Dermis microvascular lymphatic vessel endothelial cell (primary cell): ENCODE measurements at regions not wholly inside any gene's neighbourhood (a gene's known extent, or its start where the extent isn't known, plus 50 kb on each side); places are given as distances from the start of the nearest gene placed in this dataset.
A peak's percentile ranks its signal among the peaks of the same experiment; 100 is the strongest.

ENCODE experiments used
- DNase-seq, 2 donors: peaks; one replicate each; pipeline versions ENCODE4 v3.0.0 to v3.0.0-alpha.2; 2010; ENCODE audit warnings: low read depth in 2 of 2

DNA sequence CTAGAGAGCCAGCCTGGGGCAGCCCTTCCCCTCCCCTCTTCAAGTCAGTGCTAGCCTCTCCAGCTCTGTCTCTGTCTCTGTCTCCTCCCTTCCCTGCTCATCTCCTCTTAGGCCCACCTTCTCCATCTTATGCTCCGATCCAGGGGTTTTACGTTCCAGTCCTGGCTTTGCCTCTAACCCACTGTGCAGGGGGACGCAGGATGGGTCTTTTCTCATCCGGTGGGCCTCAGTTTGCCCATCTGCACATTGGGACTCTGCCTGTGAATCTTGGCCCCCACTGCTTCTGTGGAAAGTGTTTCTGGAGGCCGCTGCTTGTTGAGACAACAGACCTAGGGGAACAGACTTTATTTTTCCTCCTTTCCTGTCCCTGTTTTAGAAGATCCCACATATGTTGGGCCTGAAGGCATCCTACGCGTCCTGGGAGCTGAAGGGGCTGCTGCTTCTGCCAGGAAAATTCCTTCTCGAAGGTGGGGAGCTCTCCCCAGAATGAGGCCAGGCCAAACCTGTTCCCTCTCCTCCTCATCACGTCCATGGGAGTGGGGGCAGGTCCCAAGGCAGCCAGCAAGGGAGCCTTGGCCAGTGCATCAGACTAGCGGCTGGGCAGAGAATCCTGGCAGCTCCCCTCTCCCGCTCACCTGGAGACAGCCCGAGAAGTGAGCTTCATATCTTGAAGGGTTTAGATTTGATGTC lies 99.5 kb upstream of the CSF3R start:
- no peak for DNase-seq

DNA sequence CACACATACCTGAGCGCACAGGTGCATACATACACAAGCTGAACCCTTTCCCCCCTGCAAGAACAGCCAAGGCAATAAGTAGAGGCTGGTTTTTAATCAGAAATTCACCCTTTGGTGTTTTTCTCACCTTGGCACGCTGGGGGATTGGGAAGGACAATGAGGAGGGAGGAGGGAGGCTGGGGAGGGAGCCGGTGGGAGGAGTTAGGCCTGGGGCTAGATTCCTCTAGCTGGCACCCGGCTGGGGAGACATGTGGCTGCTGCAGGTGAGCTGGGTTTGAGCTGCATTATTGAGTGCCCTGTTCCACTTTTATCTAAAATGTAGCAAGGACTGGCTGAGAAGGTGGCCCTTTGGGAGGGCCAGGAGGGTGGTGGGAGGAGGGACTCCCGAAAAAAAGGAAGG lies 97.8 kb upstream of the CSF3R start:
- no peak for DNase-seq

DNA sequence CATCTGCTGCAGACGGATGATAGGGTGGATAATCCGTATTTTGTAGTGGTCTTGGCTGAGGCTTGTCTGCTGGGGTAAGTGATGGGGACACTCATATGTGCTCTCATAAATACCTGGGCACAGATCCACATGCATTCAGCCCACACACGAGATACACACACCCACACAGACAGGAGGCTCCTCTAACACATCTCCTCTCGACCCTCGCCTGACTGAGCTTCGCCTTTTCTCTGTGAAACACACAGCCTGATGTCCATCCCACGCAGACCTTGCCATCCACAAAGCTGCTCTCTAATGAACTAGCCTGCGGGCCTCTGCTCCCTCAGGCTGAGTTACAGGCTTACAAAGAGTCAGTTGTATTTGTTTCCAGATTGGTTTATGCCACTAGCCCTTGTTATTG lies 96.3 kb upstream of the CSF3R start:
- no peak for DNase-seq

DNA sequence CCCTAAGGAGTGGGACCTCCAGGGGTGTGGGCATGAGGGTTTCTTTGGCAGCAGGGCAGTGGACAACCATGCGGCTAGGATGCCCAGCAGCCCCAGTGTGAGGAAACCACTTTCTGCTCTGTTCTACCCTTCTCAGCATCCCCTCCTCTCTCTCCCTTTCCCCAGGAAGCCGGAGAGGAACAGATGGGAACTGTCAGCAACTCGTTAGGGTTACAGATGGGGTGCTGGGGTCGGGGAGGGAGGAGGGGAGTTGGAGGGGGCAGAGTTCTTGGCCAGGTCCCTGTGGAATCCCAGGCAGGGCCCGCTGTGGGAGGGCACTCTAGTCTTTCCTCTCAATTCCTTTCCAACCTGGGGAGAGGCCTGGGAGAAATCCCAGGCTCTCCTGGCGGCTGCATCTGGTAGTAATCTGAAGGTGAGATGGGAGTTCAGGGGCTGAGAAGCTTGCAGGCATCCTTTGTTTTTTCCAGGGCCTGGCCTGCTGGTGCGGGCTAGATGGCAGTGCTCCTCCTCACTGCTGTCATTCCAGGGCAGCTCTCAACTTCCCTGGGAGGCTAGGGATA lies 93.9 kb upstream of the CSF3R start:
- no peak for DNase-seq

DNA sequence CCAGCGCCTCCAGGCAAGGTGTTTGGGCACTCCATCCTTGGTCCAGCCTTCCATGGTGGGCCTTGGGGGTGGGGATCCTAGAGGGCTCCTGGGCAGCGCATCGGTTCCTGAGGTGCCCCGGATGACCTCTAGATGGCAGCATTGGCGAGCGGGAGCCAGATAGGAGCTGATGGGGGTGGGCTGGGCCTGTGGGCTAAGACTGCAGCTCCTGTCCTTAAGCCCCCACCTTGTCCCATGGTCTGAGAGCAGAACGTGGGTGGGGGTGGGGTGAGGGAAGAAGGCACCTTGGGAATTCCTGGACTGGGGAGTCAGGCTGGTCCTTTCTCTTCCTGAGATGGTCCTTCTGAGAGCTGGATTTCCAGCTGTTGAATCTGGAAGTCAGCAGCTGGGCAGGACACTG lies 93.4 kb upstream of the CSF3R start:
- peak in 1 of 2 donors; percentile 52 for DNase-seq

DNA sequence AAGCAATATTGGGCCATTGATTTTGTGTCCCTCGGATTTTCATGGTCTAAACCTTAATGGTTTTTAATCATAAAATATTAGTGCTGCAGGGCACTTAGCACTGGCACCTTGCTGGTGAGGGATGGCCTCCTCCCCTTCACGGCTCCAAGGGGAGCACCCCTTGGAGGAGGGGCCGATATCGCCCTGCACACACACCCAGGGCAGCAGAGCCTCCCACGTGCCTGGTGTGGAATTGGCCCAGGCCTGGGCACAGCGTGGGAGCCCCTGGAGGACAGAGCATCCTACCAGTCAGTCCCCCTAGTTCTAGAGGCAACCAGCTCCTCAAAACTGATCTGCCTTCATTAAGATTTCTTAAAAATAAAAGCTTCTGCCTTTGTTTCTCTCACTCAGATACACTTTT lies 90.7 kb upstream of the CSF3R start:
- DNase-seq: no peak

DNA sequence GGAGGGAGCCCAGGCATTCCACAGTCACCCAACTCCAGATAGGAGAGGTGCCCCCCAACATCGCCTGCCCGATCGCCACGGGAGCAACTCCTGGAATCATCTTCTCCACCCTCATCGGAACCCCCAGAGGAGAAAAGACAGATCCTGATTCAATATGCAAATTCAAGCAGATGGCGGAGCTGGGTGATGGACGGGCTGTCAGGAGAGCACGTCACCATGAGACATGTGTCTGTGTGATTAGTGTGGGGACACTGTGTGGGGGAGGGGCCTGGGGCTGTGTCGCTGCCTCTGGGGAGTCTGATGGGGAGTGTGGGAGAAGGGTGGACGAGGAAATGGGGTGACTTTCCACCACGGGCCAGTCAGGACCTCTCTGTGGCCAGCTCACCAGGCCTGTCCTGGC lies 90.2 kb upstream of the CSF3R start:
- no peak for DNase-seq

DNA sequence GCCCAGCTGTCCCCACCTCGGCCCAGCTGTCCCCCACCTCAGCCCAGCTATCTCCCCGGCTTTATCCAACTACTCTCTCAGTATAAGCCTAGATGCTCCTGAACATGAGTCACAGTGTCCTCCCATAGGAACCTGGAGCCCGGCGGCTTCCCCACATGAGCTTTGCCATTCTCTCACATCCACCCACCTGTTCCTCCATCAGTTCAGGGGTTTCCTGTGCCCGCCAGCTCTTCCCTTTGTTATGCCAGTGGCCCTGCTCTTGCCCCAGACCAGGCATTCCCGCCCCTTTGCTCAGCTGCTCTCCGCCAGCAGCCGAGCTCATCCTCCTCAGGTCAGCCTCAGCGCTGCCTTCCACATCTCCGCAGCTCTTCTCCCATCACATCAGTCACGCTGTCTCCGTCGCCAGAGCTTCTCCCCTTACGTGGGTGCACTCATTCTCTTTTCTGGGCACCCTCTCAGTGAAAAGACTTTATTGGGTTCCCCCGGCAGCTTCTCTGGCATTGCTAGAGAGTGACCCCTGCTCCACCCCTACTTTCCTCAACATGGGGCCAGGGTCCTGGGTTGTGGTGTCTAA lies 89.5 kb upstream of the CSF3R start:
- no peak for DNase-seq

DNA sequence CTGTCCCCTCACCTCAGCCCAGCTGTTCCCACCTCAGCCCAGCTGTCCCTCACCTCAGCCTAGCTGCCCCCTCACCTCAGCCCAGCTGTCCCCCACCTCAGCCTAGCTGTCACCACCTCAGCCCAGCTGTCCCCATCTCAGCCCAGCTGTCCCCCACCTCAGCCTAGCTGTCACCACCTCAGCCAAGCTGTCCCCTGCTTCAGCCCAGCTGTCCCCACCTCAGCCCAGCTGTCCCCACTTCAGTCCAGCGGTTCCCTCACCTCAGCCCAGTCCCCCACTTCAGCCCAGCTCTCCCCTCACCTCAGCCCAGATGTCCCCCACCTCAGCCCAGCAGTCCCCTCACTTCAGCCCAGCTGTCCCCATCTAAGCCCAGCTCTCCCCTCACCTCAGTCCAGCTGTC lies 88.4 kb upstream of the CSF3R start:
- no peak for DNase-seq

DNA sequence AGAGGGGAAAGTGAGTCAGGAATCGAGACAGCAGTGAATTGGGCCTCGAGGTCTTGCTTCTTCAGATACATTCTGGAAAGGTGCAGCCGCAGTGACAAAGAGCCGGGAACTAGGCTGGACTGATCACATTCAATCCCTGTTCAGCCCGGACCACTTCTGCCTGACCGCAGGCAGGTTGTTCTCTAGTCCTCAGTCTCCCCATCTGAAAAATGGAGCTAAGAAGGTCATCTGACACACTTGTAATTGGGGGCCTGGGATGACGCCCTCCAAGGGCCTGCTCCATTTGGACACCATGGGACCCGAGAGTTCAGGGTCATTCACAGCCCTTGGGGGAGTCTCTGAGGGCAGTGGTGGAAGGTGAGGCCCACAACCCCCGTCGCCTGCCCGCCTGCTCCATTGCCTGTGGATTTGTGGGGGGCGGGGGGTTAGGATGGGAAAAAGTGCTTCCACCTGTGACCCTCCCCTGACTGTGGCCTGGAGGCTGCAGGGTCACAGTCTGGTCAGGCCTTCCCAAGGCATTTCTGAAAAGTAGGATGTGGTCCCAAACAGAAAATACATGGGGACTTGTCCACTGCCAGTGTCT lies 87.9 kb upstream of the CSF3R start:
- no peak for DNase-seq

DNA sequence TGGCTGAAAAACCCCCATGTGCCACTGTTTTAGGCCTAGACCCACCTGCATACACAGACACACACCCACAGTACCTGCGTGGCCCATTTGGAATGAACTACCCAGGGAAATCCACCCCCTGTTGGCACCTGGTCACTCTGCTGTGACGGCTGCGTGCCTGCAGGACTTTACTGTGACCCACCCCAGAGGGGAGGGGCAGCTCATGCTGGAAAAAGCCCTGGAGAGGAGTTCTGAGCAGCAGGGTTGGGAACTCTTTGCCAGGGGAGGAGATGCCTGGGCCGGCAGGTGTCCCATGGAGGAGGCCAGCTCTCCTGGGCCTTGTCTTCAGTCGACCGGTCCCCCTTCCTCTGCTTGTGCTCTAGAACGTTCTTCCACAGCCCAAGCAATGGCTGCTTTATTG lies 87.3 kb upstream of the CSF3R start:
- no peak for DNase-seq

DNA sequence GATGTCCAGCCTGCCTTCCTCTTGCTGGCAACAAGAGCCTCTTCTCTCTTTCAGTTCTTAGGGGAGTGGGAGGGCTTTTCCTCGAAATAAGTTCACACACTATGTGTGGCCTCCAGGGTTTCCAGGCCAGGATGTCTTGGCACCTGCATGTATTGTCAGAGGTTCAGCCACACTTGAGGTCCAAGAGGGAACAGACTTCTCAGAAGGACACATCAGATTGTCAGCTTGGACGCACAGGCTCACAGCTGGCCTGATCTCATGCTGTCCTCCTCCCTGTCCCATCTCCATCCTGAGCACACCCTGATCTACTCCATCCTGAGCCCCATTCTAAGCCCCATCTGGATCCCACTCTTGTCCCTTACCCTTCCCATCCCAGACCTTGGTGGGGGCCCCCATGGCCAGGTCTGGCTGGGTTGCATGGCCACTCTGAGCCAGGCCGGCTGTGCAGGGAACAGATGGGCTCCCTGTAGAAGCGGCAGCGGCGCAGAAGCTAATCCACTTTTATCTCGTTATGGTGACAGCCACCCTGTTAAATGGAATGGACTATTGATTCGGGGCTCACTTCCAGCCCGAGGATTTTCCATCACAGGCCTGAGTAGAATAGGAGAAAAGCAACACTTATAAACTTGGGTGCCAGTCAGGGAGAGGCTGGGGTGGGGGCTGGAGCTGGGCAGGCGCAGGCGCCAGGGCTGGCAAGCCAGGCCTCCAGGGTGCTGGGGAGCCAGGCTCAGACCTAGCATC lies 85.1 kb upstream of the CSF3R start:
- no peak for DNase-seq

DNA sequence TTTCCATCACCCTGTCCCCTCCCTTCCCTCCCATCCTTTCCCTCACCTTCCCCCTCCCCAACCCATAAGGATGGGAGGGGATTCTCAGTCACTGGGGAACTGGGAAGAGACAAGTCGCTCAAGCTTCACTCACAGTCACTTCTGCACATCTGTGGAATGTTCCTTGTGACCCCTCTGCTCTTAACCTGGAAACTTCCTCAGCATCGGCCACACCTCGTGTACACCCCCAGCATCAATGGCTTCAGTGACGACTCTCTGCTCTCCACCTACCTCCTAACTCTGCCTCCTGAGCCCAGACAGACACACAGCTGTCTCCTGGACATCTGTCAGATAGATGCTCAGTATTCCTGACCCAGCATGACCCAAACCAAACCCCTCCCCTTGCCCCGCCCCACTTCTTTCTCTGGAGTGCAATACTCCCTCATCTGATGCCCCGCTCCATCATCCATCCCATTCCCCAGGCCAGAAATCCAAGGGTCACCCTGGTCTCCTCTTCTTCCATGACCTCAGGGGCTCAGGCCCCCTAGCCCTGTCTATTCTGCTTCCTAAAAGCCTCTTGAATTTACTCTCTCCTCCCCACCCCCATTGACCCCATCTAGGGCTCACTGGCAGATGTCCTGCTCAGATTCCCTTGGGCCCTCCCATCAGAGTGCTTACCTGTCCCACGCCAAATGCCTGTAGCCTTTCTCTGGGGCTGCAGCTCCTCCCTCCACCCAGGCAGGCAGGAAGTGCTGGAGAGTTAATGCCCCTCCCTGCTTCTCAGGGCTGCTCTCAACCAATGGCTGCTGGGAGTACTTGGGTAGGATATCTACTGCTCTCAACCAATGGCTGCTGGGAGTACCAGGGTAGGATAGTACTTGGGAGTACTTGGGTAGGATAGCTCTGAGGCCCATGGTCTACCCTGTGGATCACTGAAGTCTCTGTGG lies 83.1 kb upstream of the CSF3R start:
- no peak for DNase-seq

DNA sequence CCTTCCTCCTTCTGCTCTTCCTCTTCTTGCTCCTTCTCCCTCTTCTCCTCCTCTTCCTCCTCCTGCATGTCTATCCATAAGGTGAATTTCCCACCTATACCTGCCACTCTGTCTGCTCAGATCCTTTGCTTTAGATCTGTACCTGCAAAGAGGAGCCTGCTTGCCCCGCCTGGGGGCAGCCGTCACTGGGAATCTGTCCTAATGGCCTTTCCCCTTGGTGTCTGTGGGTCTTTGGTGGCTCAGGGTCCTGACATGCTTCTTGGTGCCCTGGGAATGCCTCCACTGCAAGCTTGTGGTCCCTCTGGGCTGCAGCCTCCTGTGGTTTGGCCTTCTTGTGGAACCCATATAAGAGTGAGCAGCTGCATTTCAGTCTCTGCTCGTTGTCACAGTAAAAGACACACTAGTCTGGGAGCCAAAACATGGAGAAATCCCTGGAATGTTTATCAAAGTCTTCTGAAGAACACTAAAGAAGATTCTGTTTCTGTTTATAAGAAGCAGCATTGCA lies 79.5 kb upstream of the CSF3R start:
- DNase-seq: no peak

DNA sequence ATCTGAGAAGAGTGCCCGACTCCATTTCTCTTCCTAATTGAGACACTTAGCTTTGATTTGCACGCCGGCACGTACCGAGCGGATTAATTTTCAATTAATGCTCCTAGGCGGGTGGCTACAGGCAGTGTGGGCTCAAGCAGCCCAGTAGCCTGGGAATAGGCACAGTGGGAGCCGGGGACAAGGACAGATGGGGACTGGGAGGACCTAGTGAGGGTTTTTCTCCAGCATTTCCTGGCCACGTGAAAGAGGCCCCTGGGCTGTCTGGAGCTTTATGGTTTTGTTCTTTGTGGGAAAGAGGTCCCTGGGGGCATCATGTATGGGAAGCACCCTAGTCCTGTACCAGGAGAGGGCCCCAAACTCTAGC lies 78.6 kb upstream of the CSF3R start:
- no peak for DNase-seq

DNA sequence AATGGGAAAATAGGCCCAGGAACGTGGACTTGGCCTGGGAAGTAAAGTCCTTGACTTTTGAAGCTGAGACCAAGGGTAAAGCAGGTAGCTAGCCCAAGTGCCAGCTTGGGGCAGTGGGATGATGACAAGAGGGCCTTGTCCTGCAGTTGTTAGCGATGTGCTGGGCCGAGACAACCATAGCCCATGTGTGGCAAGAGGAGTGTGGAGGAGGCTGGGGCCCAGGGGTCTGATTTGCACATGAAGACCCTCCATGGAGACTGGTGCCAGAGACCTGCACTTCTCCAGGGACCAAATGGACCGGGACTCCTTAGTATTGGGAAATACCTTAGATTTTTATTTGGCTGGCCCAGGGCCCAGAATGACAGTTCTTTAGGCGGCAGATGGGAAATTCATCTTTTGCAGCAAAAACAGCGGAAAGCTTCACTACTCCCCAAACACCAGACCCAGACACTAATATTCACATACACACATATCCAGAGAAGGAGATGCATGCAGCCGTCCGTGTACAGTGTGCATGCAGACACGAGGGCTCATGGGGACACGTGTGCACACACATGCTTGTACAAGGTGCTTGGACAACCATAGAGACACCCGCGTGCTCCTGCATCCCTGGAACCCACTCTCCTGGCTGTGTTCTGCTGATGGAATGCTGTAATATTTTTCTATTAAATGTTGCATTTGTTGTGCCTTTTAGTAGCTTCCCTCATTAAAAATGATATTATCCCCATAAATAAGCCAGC lies 78.1 kb upstream of the CSF3R start:
- no peak for DNase-seq

DNA sequence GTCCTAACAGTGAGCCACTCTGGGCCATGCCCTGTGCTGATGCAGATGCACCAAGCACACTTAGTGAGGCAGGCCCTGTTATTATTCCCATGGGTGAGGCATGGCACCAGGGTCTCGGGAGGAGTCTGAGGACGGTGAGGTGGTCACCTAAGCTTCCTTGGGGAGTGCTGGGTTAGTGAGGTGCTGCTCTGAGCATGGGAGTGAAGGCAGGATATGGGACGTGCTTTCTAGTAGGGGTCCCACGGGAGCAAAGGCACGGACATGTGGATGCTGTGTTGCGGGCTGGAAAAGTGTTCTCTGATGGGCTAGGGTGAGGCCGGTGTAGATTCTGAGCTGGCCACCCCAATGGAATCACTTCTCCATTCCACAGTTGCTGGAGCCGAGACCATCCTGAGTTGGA lies 77.5 kb upstream of the CSF3R start:
- no peak for DNase-seq

DNA sequence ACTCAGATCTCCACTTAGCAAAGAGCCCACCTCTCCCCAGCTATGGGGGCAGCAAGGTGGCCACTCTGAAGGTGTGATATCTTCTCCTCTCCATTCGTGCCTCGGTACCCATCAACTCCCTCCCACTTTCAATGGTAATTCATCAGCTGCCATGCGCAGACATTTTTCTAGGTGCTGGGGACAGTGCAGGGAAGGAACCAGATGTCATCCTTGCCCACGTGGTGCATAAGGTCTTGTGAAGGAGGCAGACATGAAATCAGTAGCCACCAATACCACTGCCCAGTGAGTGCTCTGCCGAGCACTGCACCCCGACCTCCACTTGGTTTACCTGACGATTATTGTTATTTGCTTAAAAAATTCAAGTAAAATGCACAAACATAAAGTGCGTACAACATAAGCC lies 76.3 kb upstream of the CSF3R start:
- no peak for DNase-seq

DNA sequence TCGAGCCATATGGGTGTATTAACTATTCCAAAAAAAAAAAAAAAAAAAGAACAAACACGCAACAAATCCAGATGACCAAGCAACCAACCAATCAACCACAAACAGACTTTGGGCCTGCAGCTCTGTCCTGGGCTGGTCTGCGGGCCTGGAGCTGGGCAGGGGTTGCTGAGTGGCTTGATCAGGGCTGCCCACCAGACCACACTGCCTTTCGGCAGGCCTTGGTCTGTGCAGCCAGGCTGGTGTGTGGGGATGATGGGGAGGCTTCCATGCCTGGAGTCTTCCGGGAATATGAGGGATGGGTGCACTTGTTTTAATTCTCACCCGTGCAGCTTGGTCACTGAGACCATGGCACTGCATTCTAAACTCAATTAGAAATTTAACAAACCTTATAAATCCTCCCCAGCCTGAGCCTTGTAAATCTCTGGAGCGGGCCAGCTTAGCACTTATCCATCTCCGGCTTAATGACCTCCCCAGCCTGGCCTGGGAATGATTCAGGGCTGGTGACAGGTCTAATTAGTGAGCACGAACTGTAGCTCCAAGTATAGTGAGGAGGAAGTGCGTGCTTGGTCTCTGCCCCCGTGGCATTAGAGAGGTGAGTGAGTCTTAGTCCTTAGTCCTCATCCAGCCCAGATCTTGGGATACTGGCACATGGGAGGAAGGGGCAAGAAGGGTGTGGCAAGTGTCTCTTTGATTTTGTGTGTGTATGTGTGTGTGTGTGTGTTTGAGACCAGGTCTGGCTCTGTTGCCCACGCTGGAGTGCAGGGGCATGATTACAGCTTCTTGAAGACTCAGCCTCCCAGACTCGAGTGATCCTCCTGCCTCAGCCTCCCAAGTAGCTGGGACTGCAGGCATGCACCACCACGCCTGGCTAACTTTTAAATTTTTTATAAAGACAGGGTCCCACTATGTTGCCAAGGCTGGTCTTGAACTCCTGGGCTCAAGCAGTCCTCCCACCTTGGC lies 74.6 kb upstream of the CSF3R start:
- DNase-seq: no peak
